D721Med (cell line): ENCODE measurements at regions not wholly inside any gene's neighbourhood (a gene's known extent, or its start where the extent isn't known, plus 50 kb on each side); places are given as distances from the start of the nearest gene placed in this dataset.

Source experiments
- DNase-seq: peaks from one replicate; pipeline ENCODE4 v3.0.0; 2011; ENCODE audit warnings: low spot score; ENCODE audit not compliant: insufficient read length
- FAIRE-seq: peaks from 2 replicates; lab custom pipeline; 2011; peaks lifted over from hg19 to GRCh38; lab: Jason Lieb, UNC
- TF ChIP-seq, protein P1 (sequence below): IDR thresholded peaks from 2 replicates; pipeline ENCODE4 v1.5.1; 2012; ENCODE audit warnings: mild to moderate bottlenecking, control low read depth; ENCODE audit not compliant: insufficient read depth; ENCODE audit errors: missing control alignments

- DNase-seq (no peak), FAIRE-seq (no peak)
- TF ChIP-seq, protein P1, sequence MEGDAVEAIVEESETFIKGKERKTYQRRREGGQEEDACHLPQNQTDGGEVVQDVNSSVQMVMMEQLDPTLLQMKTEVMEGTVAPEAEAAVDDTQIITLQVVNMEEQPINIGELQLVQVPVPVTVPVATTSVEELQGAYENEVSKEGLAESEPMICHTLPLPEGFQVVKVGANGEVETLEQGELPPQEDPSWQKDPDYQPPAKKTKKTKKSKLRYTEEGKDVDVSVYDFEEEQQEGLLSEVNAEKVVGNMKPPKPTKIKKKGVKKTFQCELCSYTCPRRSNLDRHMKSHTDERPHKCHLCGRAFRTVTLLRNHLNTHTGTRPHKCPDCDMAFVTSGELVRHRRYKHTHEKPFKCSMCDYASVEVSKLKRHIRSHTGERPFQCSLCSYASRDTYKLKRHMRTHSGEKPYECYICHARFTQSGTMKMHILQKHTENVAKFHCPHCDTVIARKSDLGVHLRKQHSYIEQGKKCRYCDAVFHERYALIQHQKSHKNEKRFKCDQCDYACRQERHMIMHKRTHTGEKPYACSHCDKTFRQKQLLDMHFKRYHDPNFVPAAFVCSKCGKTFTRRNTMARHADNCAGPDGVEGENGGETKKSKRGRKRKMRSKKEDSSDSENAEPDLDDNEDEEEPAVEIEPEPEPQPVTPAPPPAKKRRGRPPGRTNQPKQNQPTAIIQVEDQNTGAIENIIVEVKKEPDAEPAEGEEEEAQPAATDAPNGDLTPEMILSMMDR, result no peak
These were observed 84.2 kb downstream of the TTLL2 start for GRCh38 chr6:167409079-167409478.

DNA sequence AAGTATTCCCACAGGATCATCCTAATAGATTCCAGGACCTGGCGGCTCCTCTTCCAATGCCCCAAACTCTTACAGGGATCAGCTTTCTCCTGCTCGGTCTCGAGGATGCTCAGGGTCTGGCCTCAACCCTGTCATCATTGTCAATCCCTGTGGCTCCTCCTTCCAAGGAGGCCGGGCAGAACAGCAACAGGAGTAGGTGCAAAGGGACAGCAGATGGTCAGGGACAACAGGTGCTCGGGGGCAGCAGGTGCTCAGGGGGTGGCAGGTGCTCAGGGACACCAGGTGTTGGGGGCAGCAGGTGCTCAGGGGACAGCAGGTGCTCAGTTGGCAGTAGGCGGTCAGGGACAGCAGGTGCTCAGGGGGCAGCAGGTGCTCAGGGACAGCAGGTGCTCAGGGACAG, 84.8 kb downstream of the TTLL2 start:
- TF ChIP-seq, protein P1, result no peak
- FAIRE-seq (no peak), DNase-seq (no peak)

GRCh38 chr6:167410462-167410861, 85.6 kb downstream of the TTLL2 start:
- FAIRE-seq (no peak), DNase-seq (no peak)
- TF ChIP-seq, protein P1, result no peak

DNA sequence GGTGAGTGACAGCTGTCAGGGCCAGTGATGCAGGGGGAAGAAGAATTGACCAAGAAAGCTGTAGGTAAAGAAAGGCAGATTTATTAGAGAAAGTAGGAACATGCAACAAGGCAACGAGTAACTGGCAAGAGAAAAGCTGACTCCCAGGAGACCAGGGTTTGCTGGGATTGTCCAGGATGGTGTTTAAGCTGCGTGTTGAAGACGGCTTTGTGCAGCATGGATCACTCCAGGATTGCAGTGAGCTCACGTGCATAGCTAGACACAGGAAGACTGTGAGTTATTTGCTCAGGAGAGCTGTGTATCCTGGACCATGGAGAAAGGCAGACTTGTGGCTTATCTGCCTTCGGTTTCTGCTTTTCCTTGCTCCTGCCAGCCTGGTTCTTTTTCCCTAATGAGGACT, 87.6 kb downstream of the TTLL2 start:
- TF ChIP-seq, protein P1, result no peak
- FAIRE-seq (no peak), DNase-seq (no peak)

DNA sequence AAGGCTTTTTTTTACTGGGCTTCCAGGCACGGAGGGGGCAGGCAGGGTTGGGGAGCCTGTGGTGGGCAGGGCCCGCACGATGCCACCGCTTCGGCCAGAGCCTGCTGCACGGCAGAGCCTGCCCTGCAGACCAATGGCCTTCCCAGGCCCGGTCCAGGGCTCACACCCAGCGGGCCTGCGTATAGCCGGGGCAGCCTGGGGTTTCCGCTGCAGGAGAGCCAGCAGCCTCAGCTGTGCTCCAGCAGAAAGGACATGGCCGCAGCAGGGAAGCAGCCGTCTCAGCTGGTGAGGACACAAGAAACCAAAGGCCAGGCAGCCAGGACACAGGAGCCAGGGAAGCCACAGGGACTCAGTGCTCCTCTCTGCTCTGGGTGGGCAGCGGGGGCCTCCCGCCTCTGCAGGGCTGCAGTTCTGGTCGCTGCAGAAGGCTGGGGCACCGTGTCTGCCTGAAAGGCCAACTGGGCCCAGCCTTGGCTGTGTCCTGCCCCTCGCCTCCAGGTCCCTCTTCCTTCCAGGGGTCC, 90.6 kb downstream of the TTLL2 start:
- DNase-seq (no peak), FAIRE-seq (no peak)
- TF ChIP-seq, protein P1, result no peak

DNA sequence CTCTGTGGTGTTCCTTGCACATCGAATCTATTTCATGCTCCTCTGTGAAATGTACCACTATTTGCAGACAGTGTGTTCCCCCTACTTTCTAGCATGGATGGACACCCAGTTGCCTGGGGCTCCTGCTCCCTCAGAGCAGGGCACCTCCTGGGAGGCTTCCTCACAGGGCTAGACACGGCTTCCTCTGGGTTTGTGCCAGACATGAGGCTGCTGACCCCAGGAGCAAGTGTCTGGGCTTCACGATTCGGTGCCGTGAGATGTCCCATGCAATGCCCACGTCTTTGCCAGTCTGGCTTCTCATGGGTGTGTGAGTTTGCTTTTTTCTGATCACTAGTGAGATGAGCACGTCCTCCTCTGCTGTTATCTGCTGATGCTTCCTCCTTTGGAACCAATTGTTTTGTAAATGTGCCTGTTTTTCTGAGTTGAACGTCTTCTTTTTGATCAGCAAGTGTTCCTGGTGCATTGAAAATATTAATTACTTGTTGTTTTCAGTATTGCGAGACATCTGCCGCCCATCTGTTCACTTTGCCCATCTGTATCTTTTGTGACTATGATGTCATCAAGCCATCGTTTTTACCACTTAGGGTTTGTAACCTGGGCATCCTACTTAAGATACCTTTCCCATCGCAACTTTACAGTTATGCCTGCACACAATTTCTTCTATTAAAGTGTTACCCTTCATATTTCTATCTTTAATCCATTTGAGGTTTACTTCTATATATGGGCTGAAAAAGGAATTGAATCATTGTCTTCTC, 92.0 kb downstream of the TTLL2 start:
- FAIRE-seq, result no peak

More for the DNA sequence above, 92.0 kb downstream of the TTLL2 start:
- no peak for DNase-seq
- TF ChIP-seq, protein P1, result no peak
